WTC11 (cell line): ENCODE measurements at regions not wholly inside any gene's neighbourhood (a gene's known extent, or its start where the extent isn't known, plus 50 kb on each side); places are given as distances from the start of the nearest gene placed in this dataset.

Source experiments
- ATAC-seq: fragments of 200-7000 bp; cut with Tn5 transposase; 2 replicates; pipeline ENCODE4 v1.10.0; 2021; ENCODE audit warnings: mild to moderate bottlenecking, moderate library complexity
- CTCF ChIA-PET: fragments of 300-600 bp; sonication (Branson Sonifier 250); formaldehyde crosslinking; loops from one replicate; lab custom pipeline; 2021; ENCODE audit warnings: antibody characterized with exemption; lab: Charles Lee
- POLR2A ChIA-PET: fragments of 350-600 bp; sonication (Branson Sonifier 250); formaldehyde crosslinking; loops from one replicate; lab custom pipeline; 2021; ENCODE audit warnings: antibody characterized with exemption; lab: Charles Lee
- DNase-seq: peaks from one replicate; pipeline ENCODE4 v3.0.0; 2021; ENCODE audit warnings: low spot score
- H3K27ac Mint-ChIP-seq: 2 replicates; pipeline ENCODE4 v1.8.0; 2021; ENCODE audit warnings: mixed read lengths
- H3K27me3 Mint-ChIP-seq: 2 replicates; pipeline ENCODE4 v1.8.0; 2021; ENCODE audit warnings: low read depth, mild to moderate bottlenecking, moderate library complexity, mixed read lengths
- H3K36me3 Mint-ChIP-seq: 2 replicates; pipeline ENCODE4 v1.8.0; 2021; ENCODE audit warnings: mixed read lengths
- H3K4me1 Mint-ChIP-seq: 2 replicates; pipeline ENCODE4 v1.8.0; 2022; ENCODE audit warnings: mixed read lengths
- H3K4me3 Mint-ChIP-seq: 2 replicates; pipeline ENCODE4 v1.8.0; 2021; ENCODE audit warnings: mild to moderate bottlenecking, moderate library complexity, mixed read lengths
- H3K9me3 Mint-ChIP-seq: 2 replicates; pipeline ENCODE4 v1.8.0; 2021; ENCODE audit warnings: mixed read lengths
- ETV6 ChIP-seq: sonication (generic); formaldehyde crosslinking; IDR thresholded peaks from 2 replicates; pipeline ENCODE4 v1.8.1; 2022; ENCODE audit warnings: mild to moderate bottlenecking, missing genetic modification reagents
- GABPB1 ChIP-seq: sonication (generic); formaldehyde crosslinking; IDR thresholded peaks from 2 replicates; pipeline ENCODE4 v1.8.1; 2023; ENCODE audit warnings: mild to moderate bottlenecking, missing genetic modification reagents
- NFYB ChIP-seq: sonication (generic); formaldehyde crosslinking; conservative IDR thresholded peaks from 2 replicates; pipeline ENCODE4 v1.8.0; 2022; ENCODE audit warnings: low read depth, missing genetic modification reagents
- NR2C2 ChIP-seq: sonication (generic); formaldehyde crosslinking; IDR thresholded peaks from 2 replicates; pipeline ENCODE4 v1.8.0; 2022; ENCODE audit warnings: mild to moderate bottlenecking, missing genetic modification reagents
- RELA ChIP-seq: sonication (generic); formaldehyde crosslinking; IDR thresholded peaks from 2 replicates; pipeline ENCODE4 v1.8.1; 2022; ENCODE audit warnings: missing genetic modification reagents, mild to moderate bottlenecking, borderline replicate concordance
- RORB ChIP-seq: fragments of 250-450 bp; sonication (Bioruptor Pico); IDR thresholded peaks from 2 replicates; pipeline ENCODE4 v1.9.0; 2021; ENCODE audit warnings: mild to moderate bottlenecking
- ZNF219 ChIP-seq: sonication (generic); formaldehyde crosslinking; IDR thresholded peaks from 2 replicates; pipeline ENCODE4 v1.8.0; 2023; ENCODE audit warnings: missing genetic modification reagents, mild to moderate bottlenecking, borderline replicate concordance
- ZNF232 ChIP-seq: sonication (generic); formaldehyde crosslinking; IDR thresholded peaks from 2 replicates; pipeline ENCODE4 v1.8.0; 2022; ENCODE audit warnings: mild to moderate bottlenecking, missing genetic modification reagents
- ZNF263 ChIP-seq: sonication (generic); formaldehyde crosslinking; IDR thresholded peaks from 2 replicates; pipeline ENCODE4 v1.8.1; 2022; ENCODE audit warnings: low read depth, mild to moderate bottlenecking, moderate library complexity, missing genetic modification reagents
- ZNF317 ChIP-seq: sonication (generic); formaldehyde crosslinking; IDR thresholded peaks from 2 replicates; pipeline ENCODE4 v1.8.1; 2023; ENCODE audit warnings: low read depth, mild to moderate bottlenecking, moderate library complexity, missing genetic modification reagents, borderline replicate concordance
- TF ChIP-seq, protein P1 (sequence below): sonication (generic); formaldehyde crosslinking; IDR thresholded peaks from 2 replicates; pipeline ENCODE4 v1.8.1; 2022; ENCODE audit warnings: low read depth, mild to moderate bottlenecking, moderate library complexity, missing genetic modification reagents, borderline replicate concordance
- TF ChIP-seq, protein P2 (sequence below): sonication (generic); formaldehyde crosslinking; IDR thresholded peaks from 2 replicates; pipeline ENCODE4 v1.8.1; 2023; ENCODE audit warnings: mild to moderate bottlenecking, missing genetic modification reagents
- TF ChIP-seq, protein P3 (sequence below): sonication (generic); formaldehyde crosslinking; IDR thresholded peaks from 2 replicates; pipeline ENCODE4 v1.8.1; 2022; ENCODE audit warnings: missing genetic modification reagents, borderline replicate concordance
- TF ChIP-seq, protein P4 (sequence below): sonication (generic); formaldehyde crosslinking; IDR thresholded peaks from 2 replicates; pipeline ENCODE4 v1.8.1; 2023; ENCODE audit warnings: mild to moderate bottlenecking, missing genetic modification reagents, borderline replicate concordance
- TF ChIP-seq, protein P5 (sequence below): sonication (generic); formaldehyde crosslinking; IDR thresholded peaks from 2 replicates; pipeline ENCODE4 v1.8.0; 2022; ENCODE audit warnings: mild to moderate bottlenecking, missing genetic modification reagents
- TF ChIP-seq, protein P6 (sequence below): sonication (generic); formaldehyde crosslinking; IDR thresholded peaks from 2 replicates; pipeline ENCODE4 v1.8.1; 2022; ENCODE audit warnings: low read depth, missing genetic modification reagents, borderline replicate concordance
- TF ChIP-seq, protein P7 (sequence below): sonication (generic); formaldehyde crosslinking; IDR thresholded peaks from 2 replicates; pipeline ENCODE4 v1.8.0; 2022; ENCODE audit warnings: missing genetic modification reagents
- TF ChIP-seq, protein P8 (sequence below): sonication (generic); formaldehyde crosslinking; conservative IDR thresholded peaks from 2 replicates; pipeline ENCODE4 v1.8.1; 2022; ENCODE audit warnings: mild to moderate bottlenecking, missing genetic modification reagents

DNA sequence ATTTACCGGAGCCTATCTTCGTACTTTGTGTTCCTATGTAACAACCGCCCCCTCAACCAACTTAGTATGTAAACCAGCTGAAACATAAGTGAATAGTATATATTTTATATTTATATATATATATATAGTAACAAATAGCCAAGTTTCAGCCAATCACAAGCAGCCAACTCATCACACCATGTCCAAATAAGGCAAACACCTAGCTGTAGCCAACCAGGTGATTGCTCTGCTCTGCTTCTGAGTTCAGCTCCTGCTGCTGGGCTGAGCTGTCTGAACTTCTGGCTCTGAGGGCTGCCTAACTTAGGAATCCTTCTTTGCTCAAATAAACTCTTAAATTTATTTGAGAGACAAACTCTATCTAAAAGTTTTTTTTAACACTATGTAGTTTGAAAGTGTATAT is 101.6 kb upstream of the SOX4 start (continued):
- no peak for TF ChIP-seq ZNF263 (CRISPR knock-in tag)
- TF ChIP-seq, protein P1, sequence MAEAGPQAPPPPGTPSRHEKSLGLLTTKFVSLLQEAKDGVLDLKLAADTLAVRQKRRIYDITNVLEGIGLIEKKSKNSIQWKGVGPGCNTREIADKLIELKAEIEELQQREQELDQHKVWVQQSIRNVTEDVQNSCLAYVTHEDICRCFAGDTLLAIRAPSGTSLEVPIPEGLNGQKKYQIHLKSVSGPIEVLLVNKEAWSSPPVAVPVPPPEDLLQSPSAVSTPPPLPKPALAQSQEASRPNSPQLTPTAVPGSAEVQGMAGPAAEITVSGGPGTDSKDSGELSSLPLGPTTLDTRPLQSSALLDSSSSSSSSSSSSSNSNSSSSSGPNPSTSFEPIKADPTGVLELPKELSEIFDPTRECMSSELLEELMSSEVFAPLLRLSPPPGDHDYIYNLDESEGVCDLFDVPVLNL (CRISPR knock-in tag): no peak

DNA sequence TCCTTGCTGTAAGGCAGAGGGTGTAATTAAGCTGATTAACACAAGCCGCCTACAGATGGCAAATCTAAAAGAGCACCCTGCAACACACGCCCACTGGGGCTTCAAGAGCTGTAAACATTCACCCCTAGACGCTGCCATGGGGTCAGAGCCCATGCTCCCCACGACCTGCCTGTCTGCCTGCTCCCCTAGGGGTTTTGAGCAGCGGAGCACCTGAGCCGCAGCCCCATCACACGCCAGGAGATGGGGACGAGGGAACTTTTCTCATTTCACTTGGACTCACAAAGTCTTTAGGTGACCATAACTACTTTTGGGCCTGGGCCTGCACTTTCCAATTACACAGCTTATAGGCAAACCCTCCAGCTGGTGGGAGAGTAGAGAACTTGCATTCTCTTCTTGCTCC is 99.0 kb upstream of the SOX4 start:
- no peak overlapping the region for H3K4me3 Mint-ChIP-seq
- H3K36me3 Mint-ChIP-seq: no peaks in the 10 kb centered on the region
- TF ChIP-seq ETV6 (CRISPR knock-in tag) (no peak), ZNF317 (CRISPR knock-in tag) (no peak), NR2C2 (no peak), ZNF219 (no peak), RELA (CRISPR knock-in tag) (no peak), RORB (no peak)
- TF ChIP-seq, protein P2, sequence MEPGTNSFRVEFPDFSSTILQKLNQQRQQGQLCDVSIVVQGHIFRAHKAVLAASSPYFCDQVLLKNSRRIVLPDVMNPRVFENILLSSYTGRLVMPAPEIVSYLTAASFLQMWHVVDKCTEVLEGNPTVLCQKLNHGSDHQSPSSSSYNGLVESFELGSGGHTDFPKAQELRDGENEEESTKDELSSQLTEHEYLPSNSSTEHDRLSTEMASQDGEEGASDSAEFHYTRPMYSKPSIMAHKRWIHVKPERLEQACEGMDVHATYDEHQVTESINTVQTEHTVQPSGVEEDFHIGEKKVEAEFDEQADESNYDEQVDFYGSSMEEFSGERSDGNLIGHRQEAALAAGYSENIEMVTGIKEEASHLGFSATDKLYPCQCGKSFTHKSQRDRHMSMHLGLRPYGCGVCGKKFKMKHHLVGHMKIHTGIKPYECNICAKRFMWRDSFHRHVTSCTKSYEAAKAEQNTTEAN: no peak
- TF ChIP-seq, protein P3, sequence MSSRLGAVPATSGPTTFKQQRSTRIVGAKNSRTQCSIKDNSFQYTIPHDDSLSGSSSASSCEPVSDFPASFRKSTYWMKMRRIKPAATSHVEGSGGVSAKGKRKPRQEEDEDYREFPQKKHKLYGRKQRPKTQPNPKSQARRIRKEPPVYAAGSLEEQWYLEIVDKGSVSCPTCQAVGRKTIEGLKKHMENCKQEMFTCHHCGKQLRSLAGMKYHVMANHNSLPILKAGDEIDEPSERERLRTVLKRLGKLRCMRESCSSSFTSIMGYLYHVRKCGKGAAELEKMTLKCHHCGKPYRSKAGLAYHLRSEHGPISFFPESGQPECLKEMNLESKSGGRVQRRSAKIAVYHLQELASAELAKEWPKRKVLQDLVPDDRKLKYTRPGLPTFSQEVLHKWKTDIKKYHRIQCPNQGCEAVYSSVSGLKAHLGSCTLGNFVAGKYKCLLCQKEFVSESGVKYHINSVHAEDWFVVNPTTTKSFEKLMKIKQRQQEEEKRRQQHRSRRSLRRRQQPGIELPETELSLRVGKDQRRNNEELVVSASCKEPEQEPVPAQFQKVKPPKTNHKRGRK: no peak
- TF ChIP-seq, protein P4, sequence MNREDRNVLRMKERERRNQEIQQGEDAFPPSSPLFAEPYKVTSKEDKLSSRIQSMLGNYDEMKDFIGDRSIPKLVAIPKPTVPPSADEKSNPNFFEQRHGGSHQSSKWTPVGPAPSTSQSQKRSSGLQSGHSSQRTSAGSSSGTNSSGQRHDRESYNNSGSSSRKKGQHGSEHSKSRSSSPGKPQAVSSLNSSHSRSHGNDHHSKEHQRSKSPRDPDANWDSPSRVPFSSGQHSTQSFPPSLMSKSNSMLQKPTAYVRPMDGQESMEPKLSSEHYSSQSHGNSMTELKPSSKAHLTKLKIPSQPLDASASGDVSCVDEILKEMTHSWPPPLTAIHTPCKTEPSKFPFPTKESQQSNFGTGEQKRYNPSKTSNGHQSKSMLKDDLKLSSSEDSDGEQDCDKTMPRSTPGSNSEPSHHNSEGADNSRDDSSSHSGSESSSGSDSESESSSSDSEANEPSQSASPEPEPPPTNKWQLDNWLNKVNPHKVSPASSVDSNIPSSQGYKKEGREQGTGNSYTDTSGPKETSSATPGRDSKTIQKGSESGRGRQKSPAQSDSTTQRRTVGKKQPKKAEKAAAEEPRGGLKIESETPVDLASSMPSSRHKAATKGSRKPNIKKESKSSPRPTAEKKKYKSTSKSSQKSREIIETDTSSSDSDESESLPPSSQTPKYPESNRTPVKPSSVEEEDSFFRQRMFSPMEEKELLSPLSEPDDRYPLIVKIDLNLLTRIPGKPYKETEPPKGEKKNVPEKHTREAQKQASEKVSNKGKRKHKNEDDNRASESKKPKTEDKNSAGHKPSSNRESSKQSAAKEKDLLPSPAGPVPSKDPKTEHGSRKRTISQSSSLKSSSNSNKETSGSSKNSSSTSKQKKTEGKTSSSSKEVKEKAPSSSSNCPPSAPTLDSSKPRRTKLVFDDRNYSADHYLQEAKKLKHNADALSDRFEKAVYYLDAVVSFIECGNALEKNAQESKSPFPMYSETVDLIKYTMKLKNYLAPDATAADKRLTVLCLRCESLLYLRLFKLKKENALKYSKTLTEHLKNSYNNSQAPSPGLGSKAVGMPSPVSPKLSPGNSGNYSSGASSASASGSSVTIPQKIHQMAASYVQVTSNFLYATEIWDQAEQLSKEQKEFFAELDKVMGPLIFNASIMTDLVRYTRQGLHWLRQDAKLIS (CRISPR knock-in tag): no peak
- TF ChIP-seq, protein P5, sequence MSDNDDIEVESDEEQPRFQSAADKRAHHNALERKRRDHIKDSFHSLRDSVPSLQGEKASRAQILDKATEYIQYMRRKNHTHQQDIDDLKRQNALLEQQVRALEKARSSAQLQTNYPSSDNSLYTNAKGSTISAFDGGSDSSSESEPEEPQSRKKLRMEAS (CRISPR knock-in tag): no peak
- TF ChIP-seq, protein P6, sequence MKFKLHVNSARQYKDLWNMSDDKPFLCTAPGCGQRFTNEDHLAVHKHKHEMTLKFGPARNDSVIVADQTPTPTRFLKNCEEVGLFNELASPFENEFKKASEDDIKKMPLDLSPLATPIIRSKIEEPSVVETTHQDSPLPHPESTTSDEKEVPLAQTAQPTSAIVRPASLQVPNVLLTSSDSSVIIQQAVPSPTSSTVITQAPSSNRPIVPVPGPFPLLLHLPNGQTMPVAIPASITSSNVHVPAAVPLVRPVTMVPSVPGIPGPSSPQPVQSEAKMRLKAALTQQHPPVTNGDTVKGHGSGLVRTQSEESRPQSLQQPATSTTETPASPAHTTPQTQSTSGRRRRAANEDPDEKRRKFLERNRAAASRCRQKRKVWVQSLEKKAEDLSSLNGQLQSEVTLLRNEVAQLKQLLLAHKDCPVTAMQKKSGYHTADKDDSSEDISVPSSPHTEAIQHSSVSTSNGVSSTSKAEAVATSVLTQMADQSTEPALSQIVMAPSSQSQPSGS (CRISPR knock-in tag): no peak
- no peak for DNase-seq
- no peak for ATAC-seq
- POLR2A ChIA-PET: no interaction called here
- no peaks in the 10 kb centered on the region for H3K9me3 Mint-ChIP-seq
- H3K27me3 Mint-ChIP-seq: peaks cover 2% of the 10 kb centered on the region; the same call in 1 of the 2 replicates
- CTCF ChIA-PET: no interaction called here
- no peak overlapping the region for H3K27ac Mint-ChIP-seq
- H3K4me1 Mint-ChIP-seq: peaks cover 2% of the 10 kb centered on the region; the same call in 1 of the 2 replicates

DNA sequence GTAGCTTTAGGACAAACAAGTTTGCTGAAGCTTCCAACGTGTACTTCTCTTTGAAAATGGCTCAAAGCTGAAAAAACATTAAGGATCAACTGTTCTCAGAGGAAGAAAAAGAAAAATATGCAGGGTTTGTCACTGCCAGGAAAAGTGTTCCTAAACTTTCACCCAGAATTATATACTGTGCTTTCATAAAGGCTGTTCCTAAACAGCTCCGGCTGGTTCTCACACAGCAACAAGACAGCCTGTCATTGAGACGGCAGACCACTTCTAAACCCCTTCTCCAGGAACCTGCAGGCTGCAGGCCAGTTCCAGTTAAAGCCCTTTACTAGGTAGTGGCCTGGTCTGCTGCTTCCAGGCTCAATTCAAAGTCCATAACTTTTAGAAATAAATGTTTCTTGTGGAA is 97.4 kb upstream of the SOX4 start:
- Mint-ChIP-seq H3K9me3 (no peaks in the 10 kb centered on the region), H3K4me3 (no peak overlapping the region), H3K36me3 (no peaks in the 10 kb centered on the region), H3K27ac (no peak overlapping the region), H3K4me1 (no peaks in the 10 kb centered on the region), H3K27me3 (peaks cover 2% of the 10 kb centered on the region; the same call in 1 of the 2 replicates)
- DNase-seq: no peak
- ChIA-PET POLR2A (no interaction called here), CTCF (interaction anchor here (0.8 kb wide), 1 partner anchor 96 kb away, joined by 3 read pairs; no protein-coding TSS in a partner anchor)
- no peak for ATAC-seq
- TF ChIP-seq, protein P7, sequence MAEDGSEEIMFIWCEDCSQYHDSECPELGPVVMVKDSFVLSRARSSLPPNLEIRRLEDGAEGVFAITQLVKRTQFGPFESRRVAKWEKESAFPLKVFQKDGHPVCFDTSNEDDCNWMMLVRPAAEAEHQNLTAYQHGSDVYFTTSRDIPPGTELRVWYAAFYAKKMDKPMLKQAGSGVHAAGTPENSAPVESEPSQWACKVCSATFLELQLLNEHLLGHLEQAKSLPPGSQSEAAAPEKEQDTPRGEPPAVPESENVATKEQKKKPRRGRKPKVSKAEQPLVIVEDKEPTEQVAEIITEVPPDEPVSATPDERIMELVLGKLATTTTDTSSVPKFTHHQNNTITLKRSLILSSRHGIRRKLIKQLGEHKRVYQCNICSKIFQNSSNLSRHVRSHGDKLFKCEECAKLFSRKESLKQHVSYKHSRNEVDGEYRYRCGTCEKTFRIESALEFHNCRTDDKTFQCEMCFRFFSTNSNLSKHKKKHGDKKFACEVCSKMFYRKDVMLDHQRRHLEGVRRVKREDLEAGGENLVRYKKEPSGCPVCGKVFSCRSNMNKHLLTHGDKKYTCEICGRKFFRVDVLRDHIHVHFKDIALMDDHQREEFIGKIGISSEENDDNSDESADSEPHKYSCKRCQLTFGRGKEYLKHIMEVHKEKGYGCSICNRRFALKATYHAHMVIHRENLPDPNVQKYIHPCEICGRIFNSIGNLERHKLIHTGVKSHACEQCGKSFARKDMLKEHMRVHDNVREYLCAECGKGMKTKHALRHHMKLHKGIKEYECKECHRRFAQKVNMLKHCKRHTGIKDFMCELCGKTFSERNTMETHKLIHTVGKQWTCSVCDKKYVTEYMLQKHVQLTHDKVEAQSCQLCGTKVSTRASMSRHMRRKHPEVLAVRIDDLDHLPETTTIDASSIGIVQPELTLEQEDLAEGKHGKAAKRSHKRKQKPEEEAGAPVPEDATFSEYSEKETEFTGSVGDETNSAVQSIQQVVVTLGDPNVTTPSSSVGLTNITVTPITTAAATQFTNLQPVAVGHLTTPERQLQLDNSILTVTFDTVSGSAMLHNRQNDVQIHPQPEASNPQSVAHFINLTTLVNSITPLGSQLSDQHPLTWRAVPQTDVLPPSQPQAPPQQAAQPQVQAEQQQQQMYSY (CRISPR knock-in tag): no peak
- TF ChIP-seq ETV6 (CRISPR knock-in tag): no peak
- no peak for TF ChIP-seq ZNF232 (CRISPR knock-in tag)
- TF ChIP-seq GABPB1 (CRISPR knock-in tag): no peak
- TF ChIP-seq, protein P8, sequence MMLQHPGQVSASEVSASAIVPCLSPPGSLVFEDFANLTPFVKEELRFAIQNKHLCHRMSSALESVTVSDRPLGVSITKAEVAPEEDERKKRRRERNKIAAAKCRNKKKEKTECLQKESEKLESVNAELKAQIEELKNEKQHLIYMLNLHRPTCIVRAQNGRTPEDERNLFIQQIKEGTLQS (CRISPR knock-in tag): no peak
- TF ChIP-seq, protein P6 (CRISPR knock-in tag): no peak
- no peak for TF ChIP-seq NFYB
